Gastrocnemius medialis (tissue), 4 donors: ENCODE measurements at regions not wholly inside any gene's neighbourhood (a gene's known extent, or its start where the extent isn't known, plus 50 kb on each side); places are given as distances from the start of the nearest gene placed in this dataset.
"Not testable (repeated sequence)": the region's sequence is repeated elsewhere in the genome, so short reads cannot be mapped to it uniquely, and the experiment has no call there.

Experiments used
- ATAC-seq, 2 donors: fragments of 150-250 bp; one replicate each; pipeline ENCODE4 v1.9.1; 2016
- DNase-seq, 2 donors: peaks; one replicate each; pipeline ENCODE4 v3.0.0-alpha.2; 2019
- H3K27ac ChIP-seq, 4 donors: fragments of 200-600 bp; sonication (generic); 1 replicate in 1 of 4; 2 replicates in 3 of 4; pipeline ENCODE4 v1.5.1; 2016 to 2018; ENCODE audit warnings: mild to moderate bottlenecking in 2 of 4, moderate library complexity in 1 of 4
- H3K27me3 ChIP-seq, 3 donors: fragments of 200-600 bp; sonication (generic) in 2 of 3; 1 replicate in 1 of 3; 2 replicates in 2 of 3; pipeline versions ENCODE4 v1.5.1 to v1.6.0; 2016 to 2019; ENCODE audit warnings: mild to moderate bottlenecking in 1 of 3, moderate library complexity in 1 of 3
- H3K36me3 ChIP-seq, 2 donors: fragments of 200-600 bp; sonication (generic) in 1 of 2; one replicate each; pipeline ENCODE4 v1.5.1; 2017 to 2018
- H3K4me1 ChIP-seq, 2 donors: fragments of 200-600 bp; sonication (generic) in 1 of 2; one replicate each; pipeline ENCODE4 v1.5.1; 2016 to 2017; ENCODE audit warnings: mild to moderate bottlenecking in 2 of 2
- H3K4me3 ChIP-seq, 4 donors: fragments of 200-600 bp; sonication (generic) in 3 of 4; 1 replicate in 1 of 4; 2 replicates in 3 of 4; pipeline ENCODE4 v1.5.1; 2016 to 2019; ENCODE audit warnings: mild to moderate bottlenecking in 2 of 4
- H3K9me3 ChIP-seq, 3 donors: fragments of 200-600 bp; sonication (generic) in 2 of 3; 1 replicate in 1 of 3; 2 replicates in 2 of 3; pipeline ENCODE4 v1.5.1; 2016 to 2019
- POLR2A ChIP-seq, 2 donors: fragments of 450-650 bp; IDR thresholded peaks; one replicate each; pipeline ENCODE4 v1.6.1; 2017; ENCODE audit warnings: antibody characterized with exemption in 2 of 2, mild to moderate bottlenecking in 2 of 2, moderate library complexity in 2 of 2
- in situ Hi-C, 4 donors: fragments of 200-750 bp; cut with MboI; loops; one replicate each; pipeline versions ENCODE4 v1.15.0 to v1.8.0; 2017; ENCODE audit warnings: low sequenced_read_pairs in 4 of 4
- intact Hi-C: fragments of 100-400 bp; cut with DNase I; formaldehyde crosslinking; loops from one replicate; pipeline ENCODE4 v1.15.1; 2023; ENCODE audit warnings: low total_unique reads
- TF ChIP-seq, protein P1 (sequence below), 5 experiments: fragments of 450-650 bp in 3 of 5; fragments of 200-600 bp in 2 of 5; sonication (generic) in 2 of 5; IDR thresholded peaks in 4 of 5; conservative IDR thresholded peaks in 1 of 5; 1 replicate in 4 of 5; 2 replicates in 1 of 5; pipeline ENCODE4 v1.5.1; 2016 to 2019; ENCODE audit warnings: antibody characterized with exemption in 5 of 5, mild to moderate bottlenecking in 3 of 5, moderate library complexity in 3 of 5

DNA sequence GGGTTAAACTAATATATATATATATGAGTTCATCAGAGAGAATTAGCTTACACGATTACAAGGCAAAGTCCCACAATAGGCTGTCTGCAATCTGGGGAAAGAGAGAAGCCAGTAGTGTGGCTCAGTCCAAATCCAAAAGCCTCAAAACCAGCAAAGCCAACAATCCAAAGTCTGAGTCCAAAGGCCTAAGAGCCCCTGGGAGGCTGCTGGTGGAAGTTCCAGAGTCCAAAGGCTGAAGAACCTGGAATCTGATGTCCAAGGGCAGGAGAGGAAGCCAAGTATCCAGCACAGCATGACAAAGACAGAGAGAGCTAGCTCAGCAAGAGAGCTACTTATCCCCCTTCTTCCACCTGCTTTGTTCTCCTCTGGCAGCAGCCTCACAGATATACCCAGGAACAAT is 274.7 kb upstream of the ID4 start:
- intact Hi-C loops, result no loop called here
- H3K9me3 ChIP-seq, result no peaks in the 10 kb centered on the region
- ATAC-seq (no peak), DNase-seq (no peak)
- TF ChIP-seq, protein P1, sequence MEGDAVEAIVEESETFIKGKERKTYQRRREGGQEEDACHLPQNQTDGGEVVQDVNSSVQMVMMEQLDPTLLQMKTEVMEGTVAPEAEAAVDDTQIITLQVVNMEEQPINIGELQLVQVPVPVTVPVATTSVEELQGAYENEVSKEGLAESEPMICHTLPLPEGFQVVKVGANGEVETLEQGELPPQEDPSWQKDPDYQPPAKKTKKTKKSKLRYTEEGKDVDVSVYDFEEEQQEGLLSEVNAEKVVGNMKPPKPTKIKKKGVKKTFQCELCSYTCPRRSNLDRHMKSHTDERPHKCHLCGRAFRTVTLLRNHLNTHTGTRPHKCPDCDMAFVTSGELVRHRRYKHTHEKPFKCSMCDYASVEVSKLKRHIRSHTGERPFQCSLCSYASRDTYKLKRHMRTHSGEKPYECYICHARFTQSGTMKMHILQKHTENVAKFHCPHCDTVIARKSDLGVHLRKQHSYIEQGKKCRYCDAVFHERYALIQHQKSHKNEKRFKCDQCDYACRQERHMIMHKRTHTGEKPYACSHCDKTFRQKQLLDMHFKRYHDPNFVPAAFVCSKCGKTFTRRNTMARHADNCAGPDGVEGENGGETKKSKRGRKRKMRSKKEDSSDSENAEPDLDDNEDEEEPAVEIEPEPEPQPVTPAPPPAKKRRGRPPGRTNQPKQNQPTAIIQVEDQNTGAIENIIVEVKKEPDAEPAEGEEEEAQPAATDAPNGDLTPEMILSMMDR (IDR thresholded peaks at IDR 0.05 in 4 of 5, conservative IDR thresholded peaks at IDR 0.05 in 1 of 5), result no peak
- no peak for TF ChIP-seq POLR2A (IDR thresholded peaks at IDR 0.05)
- no peaks in the 10 kb centered on the region for H3K36me3 ChIP-seq
- H3K27me3 ChIP-seq, result no peaks in the 10 kb centered on the region
- no peak overlapping the region for H3K4me3 ChIP-seq
- H3K27ac ChIP-seq, result no peak overlapping the region
- no peaks in the 10 kb centered on the region for H3K4me1 ChIP-seq
- in situ Hi-C loops, result no loop called here

DNA sequence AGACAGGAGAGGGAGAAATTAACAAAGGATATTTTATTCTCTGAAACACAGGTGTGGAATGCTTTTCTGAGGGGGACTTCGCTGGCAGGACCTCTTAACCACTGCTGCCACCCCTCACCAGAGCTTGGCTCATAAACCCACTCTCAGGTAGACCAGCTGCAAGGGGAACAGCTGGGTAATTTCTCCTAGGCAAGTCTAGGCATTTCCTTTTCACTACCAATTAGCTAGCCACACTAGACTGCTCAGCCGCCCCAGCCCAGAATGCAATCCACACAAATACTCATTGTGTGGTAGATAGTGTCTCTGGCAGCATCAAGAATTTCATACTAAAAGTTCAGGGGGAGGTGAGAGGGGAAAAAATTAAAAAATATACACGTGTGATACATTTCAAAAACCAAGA is 267.6 kb upstream of the ID4 start:
- ATAC-seq (no peak), DNase-seq (no peak)
- Histone ChIP-seq H3K4me1 (no peaks in the 10 kb centered on the region), H3K9me3 (no peaks in the 10 kb centered on the region), H3K27ac (no peak overlapping the region), H3K36me3 (no peaks in the 10 kb centered on the region), H3K27me3 (no peaks in the 10 kb centered on the region), H3K4me3 (no peak overlapping the region)
- in situ Hi-C loops (no loop called here), intact Hi-C loops (no loop called here)
- TF ChIP-seq, protein P1 (IDR thresholded peaks at IDR 0.05 in 4 of 5, conservative IDR thresholded peaks at IDR 0.05 in 1 of 5), result no peak
- TF ChIP-seq POLR2A (IDR thresholded peaks at IDR 0.05), result no peak

DNA sequence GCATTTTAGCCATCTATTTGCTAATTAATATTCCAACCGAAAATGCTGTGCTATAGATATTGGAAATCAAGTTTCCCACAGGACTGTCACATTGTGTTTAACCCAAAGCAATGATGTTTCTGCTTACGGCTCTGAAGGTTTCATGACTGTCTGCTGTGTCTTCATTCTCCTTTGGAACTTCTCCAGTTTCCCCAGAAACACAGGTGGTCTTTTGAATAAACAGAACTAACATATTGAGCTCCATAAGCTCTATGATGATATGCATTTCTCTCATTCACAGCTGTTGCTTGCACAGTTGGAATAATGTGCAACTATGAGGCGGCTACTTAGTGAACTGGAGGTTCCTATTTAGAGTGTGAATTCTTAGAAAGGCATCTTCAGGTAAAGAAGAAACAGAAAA is 266.0 kb upstream of the ID4 start:
- no peak for DNase-seq
- no peaks in the 10 kb centered on the region for H3K4me1 ChIP-seq
- H3K36me3 ChIP-seq, result no peaks in the 10 kb centered on the region
- no peak for ATAC-seq
- no peaks in the 10 kb centered on the region for H3K27me3 ChIP-seq
- H3K27ac ChIP-seq, result no peak overlapping the region
- no peak overlapping the region for H3K4me3 ChIP-seq
- intact Hi-C loops, result no loop called here
- TF ChIP-seq, protein P1 (IDR thresholded peaks at IDR 0.05 in 4 of 5, conservative IDR thresholded peaks at IDR 0.05 in 1 of 5), result no peak
- no peak for TF ChIP-seq POLR2A (IDR thresholded peaks at IDR 0.05)
- in situ Hi-C loops, result no loop called here
- no peaks in the 10 kb centered on the region for H3K9me3 ChIP-seq

DNA sequence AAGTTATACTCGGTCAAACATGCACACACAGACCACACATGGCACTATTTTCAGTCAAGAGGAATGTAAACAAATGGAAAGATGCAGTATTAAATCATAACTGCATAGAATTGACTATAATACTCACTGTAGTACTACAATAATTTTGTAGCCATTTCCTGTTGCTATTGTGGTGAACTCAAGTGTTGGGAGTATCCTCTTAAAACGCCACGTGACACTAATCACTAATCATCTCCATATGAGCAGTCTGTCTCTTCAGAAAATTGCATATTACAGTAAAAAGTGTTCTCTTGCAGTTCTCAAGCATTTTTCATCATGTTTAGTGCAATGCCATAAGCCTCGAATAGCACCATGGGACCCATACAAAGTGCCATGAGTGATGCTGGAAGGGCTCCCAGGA is 258.7 kb upstream of the ID4 start:
- Histone ChIP-seq H3K27ac (no peak overlapping the region), H3K36me3 (no peaks in the 10 kb centered on the region), H3K4me3 (no peak overlapping the region), H3K9me3 (no peaks in the 10 kb centered on the region), H3K4me1 (no peaks in the 10 kb centered on the region), H3K27me3 (no peaks in the 10 kb centered on the region)
- intact Hi-C loops (no loop called here), in situ Hi-C loops (no loop called here)
- no peak for DNase-seq
- no peak for TF ChIP-seq POLR2A (IDR thresholded peaks at IDR 0.05)
- TF ChIP-seq, protein P1 (IDR thresholded peaks at IDR 0.05 in 4 of 5, conservative IDR thresholded peaks at IDR 0.05 in 1 of 5), result no peak
- ATAC-seq, result no peak

DNA sequence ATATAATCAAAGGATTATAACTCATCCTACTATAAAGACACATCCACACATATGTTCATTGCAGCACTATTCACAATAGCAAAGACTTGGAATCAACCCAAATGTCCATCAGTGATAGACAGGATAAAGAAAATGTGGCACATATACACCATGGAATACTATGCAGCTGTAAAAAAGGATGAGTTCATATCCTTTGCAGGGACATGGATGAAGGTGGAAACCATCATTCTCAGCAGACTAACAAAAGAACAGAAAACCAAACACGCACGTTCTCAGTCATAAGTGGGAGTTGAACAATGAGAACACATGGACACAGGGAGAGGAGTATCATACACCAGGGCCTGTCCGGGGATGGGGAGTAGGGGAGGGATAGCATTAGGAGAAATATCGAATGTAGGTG is 253.0 kb upstream of the ID4 start:
- H3K36me3 ChIP-seq, H3K4me1 ChIP-seq, H3K9me3 ChIP-seq, in situ Hi-C loops, H3K27me3 ChIP-seq, H3K4me3 ChIP-seq, H3K27ac ChIP-seq, DNase-seq, intact Hi-C loops, ATAC-seq: not testable (repeated sequence)
